Myocyte (in vitro differentiated cells): ENCODE measurements at regions not wholly inside any gene's neighbourhood (a gene's known extent, or its start where the extent isn't known, plus 50 kb on each side); places are given as distances from the start of the nearest gene placed in this dataset.
A peak's percentile ranks its signal among the peaks of the same experiment; 100 is the strongest.
"Not testable (repeated sequence)": the region's sequence is repeated elsewhere in the genome, so short reads cannot be mapped to it uniquely, and the experiment has no call there.

Experiments used
- DNase-seq: peaks from one replicate; pipeline ENCODE4 v3.0.0-alpha.2; 2012; ENCODE audit warnings: low read depth

GRCh38 chr2:19654310-19655090 is 247.3 kb downstream of the TTC32 start:
- DNase-seq: no peak

- DNase-seq: peak; percentile 89
Measured at GRCh38 chr2:19653509-19653908, 248.3 kb downstream of the TTC32 start.

GRCh38 chr2:19652811-19653210 is 249.0 kb downstream of the TTC32 start:
- DNase-seq: peak; percentile 42

GRCh38 chr2:19651466-19651865 is 250.3 kb downstream of the TTC32 start:
- DNase-seq: peak; percentile 34

GRCh38 chr2:19649785-19650380 is 251.9 kb downstream of the TTC32 start:
- peak; percentile 65 for DNase-seq

- no peak for DNase-seq
Measured at GRCh38 chr2:19649142-19649541, 252.6 kb downstream of the TTC32 start.

DNA sequence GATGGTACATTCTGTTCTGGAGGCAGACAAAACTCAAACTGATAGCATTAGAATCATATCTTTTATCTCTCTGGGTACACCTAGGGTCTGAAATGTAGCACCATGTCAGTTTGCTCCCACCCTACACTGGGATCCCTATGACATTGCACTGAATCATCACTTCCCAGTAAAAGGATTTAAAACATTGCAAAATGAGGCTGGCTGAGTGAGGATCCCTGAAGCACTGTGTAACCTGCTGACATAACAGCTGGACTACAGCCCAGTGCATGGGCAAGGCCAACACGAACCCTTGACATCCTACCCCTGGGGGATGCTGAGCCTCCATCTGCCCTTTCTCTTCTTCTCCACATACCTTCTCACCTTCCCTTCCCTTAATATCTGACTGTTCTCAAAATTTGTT is 253.2 kb downstream of the TTC32 start:
- DNase-seq: no peak

DNA sequence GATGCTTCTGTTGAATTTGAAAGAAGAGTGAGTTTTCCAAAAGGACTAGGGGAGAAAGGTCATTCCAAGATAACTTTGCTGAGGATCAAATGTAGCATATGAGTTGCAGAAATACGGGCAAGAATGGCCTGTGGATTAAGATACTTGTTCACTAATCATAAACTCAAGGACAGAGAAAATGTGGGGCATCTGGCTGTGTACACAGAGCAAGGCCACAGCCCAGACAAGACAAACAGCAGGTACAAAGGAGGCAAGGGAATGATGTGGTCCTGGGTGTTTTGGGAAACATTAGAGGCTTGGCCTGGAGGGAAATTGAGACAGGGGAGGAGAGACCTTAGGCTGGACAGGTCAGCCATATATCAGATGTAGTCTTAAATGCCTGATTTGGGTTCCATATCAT is 254.8 kb downstream of the TTC32 start:
- DNase-seq: no peak

DNA sequence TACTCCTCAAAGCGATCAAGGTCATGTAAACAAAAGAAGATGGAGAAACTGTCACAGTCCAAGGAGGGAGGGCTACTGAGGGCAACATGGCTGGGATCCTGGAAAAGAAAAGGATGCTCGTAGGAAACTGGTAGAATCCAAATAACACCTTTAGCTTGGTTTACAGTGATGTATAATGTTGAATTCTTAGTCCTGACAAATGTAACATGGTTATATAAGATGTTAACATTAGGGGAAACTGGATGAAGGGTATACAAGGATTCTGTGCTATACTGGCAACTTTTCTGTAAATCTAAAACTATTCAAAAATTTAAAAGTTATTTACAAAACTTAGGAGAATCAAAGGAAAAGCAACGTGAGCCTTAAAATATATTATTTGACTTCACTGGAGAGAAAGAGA is 257.0 kb downstream of the TTC32 start:
- no peak for DNase-seq

DNA sequence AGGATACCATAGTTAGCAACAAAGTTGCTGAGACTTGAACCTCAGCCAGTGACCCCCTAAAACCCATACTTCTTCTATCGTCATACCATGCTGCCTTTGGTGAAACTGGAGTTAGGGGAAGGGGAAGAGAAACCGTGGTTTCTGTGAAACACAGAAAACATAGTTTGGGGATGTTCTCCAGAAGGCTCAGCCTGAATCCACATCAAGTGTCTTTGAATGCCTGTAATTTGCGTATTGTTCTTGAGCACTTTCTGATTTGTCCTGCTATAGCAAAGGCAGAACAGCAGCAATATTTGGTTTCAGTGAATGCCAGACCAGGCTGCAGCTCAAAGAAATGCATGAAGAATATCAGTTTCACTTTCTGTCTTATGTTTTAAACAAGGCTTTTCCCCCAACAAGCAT is 258.7 kb downstream of the TTC32 start:
- DNase-seq: no peak

GRCh38 chr2:19642501-19642900 is 259.3 kb downstream of the TTC32 start:
- no peak for DNase-seq

GRCh38 chr2:19635951-19636510 is 265.8 kb downstream of the TTC32 start:
- no peak for DNase-seq

- DNase-seq: peak; percentile 45
Measured at GRCh38 chr2:19632403-19632991, 269.3 kb downstream of the TTC32 start.

- DNase-seq: no peak
Measured at GRCh38 chr2:19631871-19632270, 269.9 kb downstream of the TTC32 start.

DNA sequence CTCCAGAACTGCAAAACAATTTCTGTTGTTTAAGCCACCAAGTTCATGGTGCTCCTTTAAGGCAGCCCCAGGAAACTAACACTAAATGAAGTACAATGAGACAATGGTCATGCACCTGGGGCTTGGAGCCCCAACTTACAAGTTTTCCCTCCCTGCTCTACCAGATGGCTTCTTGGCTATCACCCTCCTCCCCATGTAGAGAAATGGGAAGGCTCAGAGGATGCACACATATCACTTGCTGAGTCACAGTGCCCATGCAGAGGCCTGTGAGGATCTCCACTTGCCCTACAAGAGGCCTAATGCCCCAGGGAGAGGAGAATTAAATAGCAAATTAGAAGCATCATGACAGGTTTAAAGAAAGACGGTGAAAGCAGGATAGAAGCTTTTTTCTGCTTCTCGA is 270.9 kb downstream of the TTC32 start:
- no peak for DNase-seq

DNA sequence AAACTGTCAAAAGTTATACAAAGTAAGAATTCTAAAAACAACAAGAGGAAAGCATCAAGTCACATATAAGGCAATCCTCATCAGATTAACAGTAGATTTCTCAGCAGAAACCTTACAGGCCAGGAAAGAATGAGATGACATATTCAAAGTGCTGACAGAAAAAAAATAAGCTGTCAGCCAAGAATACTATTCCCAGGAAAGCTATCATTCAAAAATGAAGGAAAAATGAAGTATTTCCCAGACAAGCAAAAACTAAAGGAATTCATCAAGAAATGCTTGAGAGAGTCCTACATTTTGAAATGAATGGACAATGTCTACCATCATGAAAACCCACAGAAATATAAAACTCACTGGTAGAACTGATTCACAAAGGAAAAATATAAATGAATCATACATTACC is 268.9 kb upstream of the OSR1 start:
- no peak for DNase-seq

DNA sequence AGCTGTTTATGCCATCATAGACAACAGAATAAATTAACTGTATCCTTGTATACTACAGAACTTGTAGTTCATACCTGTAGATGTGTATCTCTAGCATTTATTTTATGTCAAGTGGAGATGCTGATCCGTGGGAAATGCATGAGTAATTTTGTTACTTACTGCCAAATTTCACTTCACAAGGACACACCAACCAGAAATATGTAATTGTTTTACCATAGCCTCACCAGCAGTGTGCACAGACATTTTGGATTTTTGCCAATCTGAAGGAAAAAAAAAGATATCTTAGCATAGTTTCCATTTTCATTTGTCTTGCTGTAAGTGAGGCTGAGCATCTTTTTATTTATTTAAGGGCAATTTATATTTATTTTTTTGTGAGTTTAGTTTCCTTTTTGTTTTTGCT is 265.1 kb upstream of the OSR1 start:
- DNase-seq: peak; percentile 62

DNA sequence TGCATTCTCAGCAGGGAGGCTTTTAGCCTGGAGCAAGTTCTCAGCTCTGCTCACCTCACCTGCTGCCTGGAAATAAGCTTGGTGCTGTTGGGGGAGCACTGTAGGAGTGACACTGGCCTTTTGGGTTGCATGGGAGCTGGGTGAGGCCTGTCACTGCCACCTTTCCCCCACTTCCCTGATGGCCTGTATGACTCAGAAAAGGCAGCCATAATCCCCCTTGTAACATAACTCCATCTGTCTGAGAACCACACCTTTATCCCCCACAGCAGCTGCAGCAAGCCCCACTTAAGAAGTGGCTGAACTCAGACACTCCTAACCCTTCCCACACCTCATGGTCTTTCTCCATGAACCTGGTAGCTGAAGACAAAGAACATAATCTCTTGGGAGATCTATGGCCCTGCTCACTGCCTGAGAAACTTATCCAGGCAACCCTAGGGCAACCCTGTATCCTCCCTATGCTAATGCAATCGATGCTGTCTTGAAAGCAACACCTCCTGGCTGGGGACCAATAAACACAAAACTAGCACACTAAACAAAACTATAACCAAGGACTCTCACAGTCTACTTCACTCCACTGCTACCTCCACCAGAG is 258.9 kb upstream of the OSR1 start:
- DNase-seq: peak; percentile 70

- not testable (repeated sequence) for DNase-seq
Measured at GRCh38 chr2:19615402-19615801, 257.0 kb upstream of the OSR1 start.

GRCh38 chr2:19614066-19614465 is 255.6 kb upstream of the OSR1 start:
- DNase-seq: peak; percentile 38

GRCh38 chr2:19611491-19612332 is 253.3 kb upstream of the OSR1 start:
- DNase-seq: peak; percentile 95
